ENCODE measurements at regions not wholly inside any gene's neighbourhood (a gene's known extent, or its start where the extent isn't known, plus 50 kb on each side); places are given as distances from the start of the nearest gene placed in this dataset.

- H3K36me3 Mint-ChIP-seq: no peaks in the 10 kb centered on the region
- DNase-seq (ENCODE audit: extremely low spot score, unreplicated experiment): no peak
- no peak for TF ChIP-seq CTCF (conservative IDR thresholded peaks at IDR 0.05)
- H3K4me1 Mint-ChIP-seq (ENCODE audit: unreplicated experiment): peaks cover 4% of the 10 kb centered on the region
- no peak overlapping the region for H3K27ac Mint-ChIP-seq
- H3K27me3 Mint-ChIP-seq: no peaks in the 10 kb centered on the region
- peaks cover 8% of the 10 kb centered on the region for H3K9me3 Mint-ChIP-seq
- no peak overlapping the region for H3K4me3 Mint-ChIP-seq
These were observed 106.8 kb downstream of the MBL2 start for GRCh38 chr10:52665821-52666220.

- H3K9me3 Mint-ChIP-seq: peaks cover 8% of the 10 kb centered on the region
These were observed 105.7 kb downstream of the MBL2 start for GRCh38 chr10:52666931-52667330.

GRCh38 chr10:52668024-52668423, 104.6 kb downstream of the MBL2 start:
- no peak for TF ChIP-seq CTCF (conservative IDR thresholded peaks at IDR 0.05)
- H3K27me3 Mint-ChIP-seq: no peaks in the 10 kb centered on the region
- no peak for DNase-seq (ENCODE audit: extremely low spot score, unreplicated experiment)

More at GRCh38 chr10:52666931-52667330, 105.7 kb downstream of the MBL2 start:
- no peak overlapping the region for H3K27ac Mint-ChIP-seq
- H3K36me3 Mint-ChIP-seq: no peaks in the 10 kb centered on the region
- no peak for TF ChIP-seq CTCF (conservative IDR thresholded peaks at IDR 0.05)
- no peak overlapping the region for H3K4me3 Mint-ChIP-seq
- H3K27me3 Mint-ChIP-seq: no peaks in the 10 kb centered on the region
- H3K4me1 Mint-ChIP-seq (ENCODE audit: unreplicated experiment): peaks cover 4% of the 10 kb centered on the region
- no peak for DNase-seq (ENCODE audit: extremely low spot score, unreplicated experiment)

GRCh38 chr10:52672880-52673279, 99.7 kb downstream of the MBL2 start:
- H3K36me3 Mint-ChIP-seq: no peaks in the 10 kb centered on the region
- H3K4me1 Mint-ChIP-seq (ENCODE audit: unreplicated experiment): no peaks in the 10 kb centered on the region

More at GRCh38 chr10:52668024-52668423, 104.6 kb downstream of the MBL2 start:
- H3K9me3 Mint-ChIP-seq: peaks cover 8% of the 10 kb centered on the region
- H3K36me3 Mint-ChIP-seq: no peaks in the 10 kb centered on the region
- peaks cover 3% of the 10 kb centered on the region for H3K4me1 Mint-ChIP-seq (ENCODE audit: unreplicated experiment)
- no peak overlapping the region for H3K4me3 Mint-ChIP-seq
- no peak overlapping the region for H3K27ac Mint-ChIP-seq

DNA sequence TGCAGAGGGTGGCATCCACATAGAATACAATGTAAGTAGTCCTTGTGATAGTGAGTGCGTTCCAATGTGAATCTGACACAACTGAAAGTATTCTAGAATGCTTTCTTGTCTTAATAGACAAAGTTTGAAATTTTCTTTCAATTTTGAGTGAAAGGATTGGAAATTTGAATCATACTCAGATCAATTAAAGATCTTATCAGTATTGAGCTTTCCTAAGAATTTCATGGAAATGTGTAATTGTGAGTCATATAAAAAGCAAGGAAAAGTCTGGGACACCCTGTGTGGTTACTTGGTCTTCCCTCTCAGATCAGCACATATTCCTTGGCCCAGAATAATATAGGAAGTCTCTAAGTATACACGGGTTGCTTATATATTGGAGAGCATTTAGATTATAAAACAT, 99.1 kb downstream of the MBL2 start:
- no peak for DNase-seq (ENCODE audit: extremely low spot score, unreplicated experiment)
- Mint-ChIP-seq H3K27me3 (no peaks in the 10 kb centered on the region), H3K4me3 (no peak overlapping the region), H3K36me3 (no peaks in the 10 kb centered on the region), H3K27ac (no peak overlapping the region), H3K4me1 (ENCODE audit: unreplicated experiment) (no peaks in the 10 kb centered on the region), H3K9me3 (no peaks in the 10 kb centered on the region)
- TF ChIP-seq CTCF (conservative IDR thresholded peaks at IDR 0.05): no peak

More at GRCh38 chr10:52672880-52673279, 99.7 kb downstream of the MBL2 start:
- no peak overlapping the region for H3K27ac Mint-ChIP-seq
- DNase-seq (ENCODE audit: extremely low spot score, unreplicated experiment): no peak
- H3K4me3 Mint-ChIP-seq: no peak overlapping the region
- no peak for TF ChIP-seq CTCF (conservative IDR thresholded peaks at IDR 0.05)
- H3K27me3 Mint-ChIP-seq: no peaks in the 10 kb centered on the region
- H3K9me3 Mint-ChIP-seq: no peaks in the 10 kb centered on the region

DNA sequence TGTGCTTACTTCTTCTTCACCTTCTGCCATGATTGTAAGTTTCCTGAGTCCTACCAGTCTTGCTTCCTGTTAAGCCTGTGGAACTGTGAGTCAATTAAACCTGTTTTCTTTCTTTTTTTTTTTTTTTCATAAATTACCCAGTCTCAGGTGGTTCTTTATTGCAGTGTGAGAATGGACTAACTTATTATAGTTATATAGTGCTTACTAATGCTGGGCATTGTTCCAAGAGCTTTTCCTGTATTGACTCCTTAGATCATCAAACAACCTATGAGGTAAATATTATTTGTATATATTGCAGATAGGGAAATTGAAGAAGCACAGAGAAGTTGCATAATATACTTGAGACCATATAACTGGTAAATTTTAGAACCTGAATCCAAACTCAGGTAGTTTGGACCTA, 98.1 kb downstream of the MBL2 start:
- Mint-ChIP-seq H3K36me3 (no peaks in the 10 kb centered on the region), H3K27me3 (no peaks in the 10 kb centered on the region), H3K4me1 (ENCODE audit: unreplicated experiment) (no peaks in the 10 kb centered on the region), H3K9me3 (no peaks in the 10 kb centered on the region), H3K4me3 (no peak overlapping the region), H3K27ac (no peak overlapping the region)
- DNase-seq (ENCODE audit: extremely low spot score, unreplicated experiment): no peak
- TF ChIP-seq CTCF (conservative IDR thresholded peaks at IDR 0.05): no peak

Data from type B pancreatic cell (in vitro differentiated cells).